PC-9 (cell line): ENCODE measurements at regions not wholly inside any gene's neighbourhood (a gene's known extent, or its start where the extent isn't known, plus 50 kb on each side); places are given as distances from the start of the nearest gene placed in this dataset.

Experiments
- BruUV-seq: library from RNA; stranded (reverse); fragments of 400-500 nt; replicated peaks from 2 replicates; lab custom pipeline; 2021; lab: Mats Ljungman, UMichigan
- CTCF ChIA-PET: fragments of 300-600 bp; sonication (Branson Sonifier 250); formaldehyde crosslinking; loops from one replicate; lab custom pipeline; 2022; ENCODE audit warnings: antibody characterized with exemption; lab: Charles Lee
- POLR2A ChIA-PET: fragments of 300-600 bp; sonication (Branson Sonifier 250); formaldehyde crosslinking; loops from one replicate; lab custom pipeline; 2022; ENCODE audit warnings: antibody characterized with exemption; ENCODE audit not compliant: unreplicated experiment; lab: Charles Lee
- DNase-seq, 2 experiments: peaks; one replicate each; pipeline versions ENCODE4 v3.0.0 to v3.0.0-alpha.2; 2015 to 2022; ENCODE audit warnings: mixed read lengths in 1 of 2
- H2AFZ ChIP-seq: fragments of 200-600 bp; sonication (generic); 2 replicates; pipeline ENCODE4 v1.8.1; 2017; ENCODE audit warnings: antibody characterized with exemption
- H3F3A ChIP-seq: fragments of 200-600 bp; sonication (generic); 2 replicates; pipeline ENCODE4 v1.8.1; 2017; ENCODE audit warnings: antibody characterized with exemption, mild to moderate bottlenecking, low read depth; ENCODE audit not compliant: insufficient read depth
- H3K27ac ChIP-seq: fragments of 200-600 bp; sonication (generic); 2 replicates; pipeline ENCODE4 v1.6.1; 2016; ENCODE audit warnings: mixed run types
- H3K27me3 ChIP-seq: fragments of 200-600 bp; sonication (generic); 2 replicates; pipeline ENCODE4 v1.6.1; 2016; ENCODE audit warnings: low read depth, mixed run types; ENCODE audit not compliant: insufficient read depth
- H3K36me3 ChIP-seq: fragments of 200-600 bp; sonication (generic); 2 replicates; pipeline ENCODE4 v1.6.1; 2016; ENCODE audit warnings: low read depth, mixed run types
- H3K4me1 ChIP-seq: fragments of 200-600 bp; sonication (generic); replicated peaks from 2 replicates; pipeline ENCODE4 v1.6.1; 2016; ENCODE audit warnings: mixed run types; ENCODE audit not compliant: insufficient read depth
- H3K4me2 ChIP-seq: fragments of 200-600 bp; sonication (generic); 2 replicates; pipeline ENCODE4 v1.6.1; 2017; ENCODE audit warnings: mixed run types
- H3K4me3 ChIP-seq: fragments of 200-600 bp; sonication (generic); 2 replicates; pipeline ENCODE4 v1.6.1; 2016; ENCODE audit warnings: mixed run types
- H3K79me2 ChIP-seq: fragments of 200-600 bp; sonication (generic); 2 replicates; pipeline ENCODE4 v1.6.1; 2017; ENCODE audit warnings: low read depth, mixed run types
- H3K9me2 ChIP-seq: fragments of 200-600 bp; sonication (generic); 2 replicates; pipeline ENCODE4 v1.8.1; 2017; ENCODE audit warnings: mild to moderate bottlenecking; ENCODE audit not compliant: insufficient read depth
- H3K9me3 ChIP-seq: fragments of 200-600 bp; sonication (generic); 2 replicates; pipeline ENCODE4 v1.8.1; 2016; ENCODE audit warnings: low read depth; ENCODE audit not compliant: insufficient read depth
- H4K20me1 ChIP-seq: fragments of 200-600 bp; sonication (generic); 2 replicates; pipeline ENCODE4 v1.8.1; 2017; ENCODE audit not compliant: insufficient read depth
- EZH2 ChIP-seq: fragments of 200-600 bp; sonication (generic); IDR thresholded peaks from 2 replicates; pipeline ENCODE4 v1.8.0; 2017; ENCODE audit warnings: antibody characterized with exemption, low read depth
- intact Hi-C: fragments of 100-400 bp; cut with micrococcal nuclease; formaldehyde crosslinking; loops from one replicate; pipeline ENCODE4 v1.10.0; 2022; ENCODE audit not compliant: unreplicated experiment
- TF ChIP-seq, protein P1 (sequence below): fragments of 200-600 bp; sonication (generic); conservative IDR thresholded peaks from 2 replicates; pipeline ENCODE4 v1.6.1; 2017; ENCODE audit warnings: mixed run types, antibody characterized with exemption, mild to moderate bottlenecking, moderate library complexity

DNA sequence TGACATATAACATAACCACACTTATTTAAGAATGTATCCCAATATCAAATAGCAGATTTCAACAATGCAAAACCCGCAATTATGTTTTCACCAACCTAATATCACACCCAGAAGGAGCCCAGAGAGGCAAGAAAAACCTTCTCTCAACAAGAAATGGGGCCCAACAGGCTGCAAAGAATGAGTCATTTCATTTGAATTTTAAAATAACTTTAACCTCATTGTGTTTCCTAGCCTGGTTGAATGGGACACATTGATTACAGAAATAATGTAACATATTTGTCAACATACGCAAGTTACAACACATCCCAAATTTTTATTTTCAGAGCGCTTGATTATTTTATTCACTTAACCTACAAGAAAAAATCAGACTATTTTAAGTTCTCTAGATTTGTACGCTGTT lies 365.1 kb upstream of the SLCO3A1 start:
- Histone ChIP-seq H3K27ac (no peak overlapping the region), H3K27me3 (no peaks in the 10 kb centered on the region), H3K4me3 (no peak overlapping the region), H4K20me1 (no peaks in the 10 kb centered on the region), H3K4me2 (no peak overlapping the region), H3K36me3 (no peaks in the 10 kb centered on the region), H3K9me3 (no peaks in the 10 kb centered on the region), H2AFZ (no peak overlapping the region), H3K79me2 (no peaks in the 10 kb centered on the region), H3F3A (no peaks in the 10 kb centered on the region), H3K4me1 (0 out of 2 replicates have a peak, but pooled peaks cover 5% of the 10 kb centered on the region), H3K9me2 (no peaks in the 10 kb centered on the region)
- intact Hi-C loops = no loop called here
- CTCF ChIA-PET = no interaction called here
- BruUV-seq = no TSS peak
- POLR2A ChIA-PET = no interaction called here
- TF ChIP-seq EZH2 = no peak
- TF ChIP-seq, protein P1, sequence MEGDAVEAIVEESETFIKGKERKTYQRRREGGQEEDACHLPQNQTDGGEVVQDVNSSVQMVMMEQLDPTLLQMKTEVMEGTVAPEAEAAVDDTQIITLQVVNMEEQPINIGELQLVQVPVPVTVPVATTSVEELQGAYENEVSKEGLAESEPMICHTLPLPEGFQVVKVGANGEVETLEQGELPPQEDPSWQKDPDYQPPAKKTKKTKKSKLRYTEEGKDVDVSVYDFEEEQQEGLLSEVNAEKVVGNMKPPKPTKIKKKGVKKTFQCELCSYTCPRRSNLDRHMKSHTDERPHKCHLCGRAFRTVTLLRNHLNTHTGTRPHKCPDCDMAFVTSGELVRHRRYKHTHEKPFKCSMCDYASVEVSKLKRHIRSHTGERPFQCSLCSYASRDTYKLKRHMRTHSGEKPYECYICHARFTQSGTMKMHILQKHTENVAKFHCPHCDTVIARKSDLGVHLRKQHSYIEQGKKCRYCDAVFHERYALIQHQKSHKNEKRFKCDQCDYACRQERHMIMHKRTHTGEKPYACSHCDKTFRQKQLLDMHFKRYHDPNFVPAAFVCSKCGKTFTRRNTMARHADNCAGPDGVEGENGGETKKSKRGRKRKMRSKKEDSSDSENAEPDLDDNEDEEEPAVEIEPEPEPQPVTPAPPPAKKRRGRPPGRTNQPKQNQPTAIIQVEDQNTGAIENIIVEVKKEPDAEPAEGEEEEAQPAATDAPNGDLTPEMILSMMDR = no peak
- no peak for DNase-seq

DNA sequence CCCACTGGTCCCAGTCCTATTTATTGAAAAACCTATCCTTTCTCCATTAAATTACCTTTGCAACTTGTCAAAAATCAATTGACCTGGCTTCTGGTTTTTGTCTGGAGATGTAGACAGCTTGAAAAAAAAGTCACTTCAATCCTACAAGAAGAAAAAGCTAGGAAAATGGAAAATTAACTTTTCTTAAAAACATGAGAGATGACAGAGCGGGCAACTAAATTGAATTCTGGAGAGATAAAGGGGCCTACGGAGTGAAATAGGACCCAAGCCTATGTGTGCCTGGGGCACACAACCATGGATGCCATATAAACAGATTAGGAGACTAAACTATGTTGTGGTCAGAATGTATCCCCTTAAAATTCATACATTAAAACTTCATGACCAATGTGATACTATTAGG lies 363.3 kb upstream of the SLCO3A1 start:
- H4K20me1 ChIP-seq = no peaks in the 10 kb centered on the region
- TF ChIP-seq, protein P1 = no peak
- no peak for TF ChIP-seq EZH2
- H3K9me3 ChIP-seq = no peaks in the 10 kb centered on the region
- intact Hi-C loops = no loop called here
- no peaks in the 10 kb centered on the region for H3K36me3 ChIP-seq
- H3K4me2 ChIP-seq = no peak overlapping the region
- no TSS peak for BruUV-seq
- no peak overlapping the region for H3K27ac ChIP-seq
- H3K79me2 ChIP-seq = no peaks in the 10 kb centered on the region
- no peak for DNase-seq
- H2AFZ ChIP-seq = no peak overlapping the region
- ChIA-PET POLR2A (no interaction called here), CTCF (no interaction called here)
- no peaks in the 10 kb centered on the region for H3F3A ChIP-seq
- H3K4me3 ChIP-seq = no peak overlapping the region
- no peaks in the 10 kb centered on the region for H3K27me3 ChIP-seq
- no peaks in the 10 kb centered on the region for H3K9me2 ChIP-seq
- no peaks in the 10 kb centered on the region for H3K4me1 ChIP-seq

DNA sequence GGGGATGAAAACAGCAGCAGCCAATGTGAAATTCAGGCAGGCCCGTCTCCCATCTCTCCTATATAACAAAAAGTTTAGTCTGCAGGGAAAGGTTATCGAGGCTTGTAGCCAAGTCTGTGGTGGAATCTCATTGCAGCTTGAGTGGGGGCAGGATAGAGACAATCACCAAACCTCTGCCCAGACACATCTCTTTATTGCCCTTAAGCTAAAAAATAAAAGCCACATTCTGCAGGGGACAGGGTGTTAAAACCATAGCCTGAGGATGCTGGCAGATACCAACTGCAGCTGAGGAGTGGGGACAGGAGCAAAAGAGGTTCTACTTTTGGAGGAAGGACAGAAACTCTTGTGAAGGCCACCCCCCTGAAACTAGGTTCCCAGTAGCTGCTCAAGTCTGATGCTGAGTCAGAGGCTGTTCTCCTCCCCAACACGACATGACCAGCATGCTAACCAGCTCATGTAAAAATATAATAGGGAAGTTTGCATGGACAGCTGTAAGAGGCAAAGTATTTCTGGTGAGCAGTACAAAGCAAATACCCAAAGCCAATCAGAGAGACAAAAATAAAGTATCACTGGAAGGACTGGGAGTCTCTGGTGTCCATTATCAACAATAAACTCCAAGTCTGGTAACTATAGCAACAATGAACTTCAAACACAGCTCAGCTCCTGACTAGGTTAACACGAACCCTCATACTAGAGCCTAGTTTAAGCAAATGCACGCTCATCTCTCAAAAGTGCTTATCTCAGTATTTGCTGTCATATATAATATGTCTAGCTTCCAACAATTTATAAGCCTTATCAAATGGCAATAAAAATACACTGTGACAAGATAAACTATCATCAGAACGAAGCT lies 362.2 kb upstream of the SLCO3A1 start:
- Histone ChIP-seq H3K4me1 (no peaks in the 10 kb centered on the region), H3K9me3 (no peaks in the 10 kb centered on the region), H3K27me3 (no peaks in the 10 kb centered on the region), H3K79me2 (no peaks in the 10 kb centered on the region), H3F3A (no peaks in the 10 kb centered on the region), H2AFZ (no peak overlapping the region), H3K4me3 (no peak overlapping the region), H3K36me3 (no peaks in the 10 kb centered on the region), H3K27ac (no peak overlapping the region), H4K20me1 (no peaks in the 10 kb centered on the region), H3K9me2 (no peaks in the 10 kb centered on the region), H3K4me2 (no peak overlapping the region)
- ChIA-PET POLR2A (no interaction called here), CTCF (no interaction called here)
- BruUV-seq = no TSS peak
- TF ChIP-seq EZH2 = no peak
- TF ChIP-seq, protein P1 = no peak
- intact Hi-C loops = no loop called here
- no peak for DNase-seq
